SU-DHL-6 (cell line): ENCODE measurements at regions not wholly inside any gene's neighbourhood (a gene's known extent, or its start where the extent isn't known, plus 50 kb on each side); places are given as distances from the start of the nearest gene placed in this dataset.

Source experiments
- EZH2phosphoT487 ChIP-seq: fragments of 200-600 bp; sonication (generic), shearing (Covaris generic); conservative IDR thresholded peaks from 2 replicates; pipeline ENCODE4 v1.6.1; 2018; ENCODE audit warnings: mild to moderate bottlenecking, antibody characterized with exemption, low read length, moderate library complexity, mixed read lengths
- TF ChIP-seq, protein P1 (sequence below): fragments of 200-600 bp; sonication (generic); IDR thresholded peaks from one replicate; pipeline ENCODE4 v1.5.1; 2017; ENCODE audit warnings: antibody characterized with exemption, mild to moderate bottlenecking, low read length, moderate library complexity; ENCODE audit not compliant: insufficient read depth, poor library complexity, severe bottlenecking

DNA sequence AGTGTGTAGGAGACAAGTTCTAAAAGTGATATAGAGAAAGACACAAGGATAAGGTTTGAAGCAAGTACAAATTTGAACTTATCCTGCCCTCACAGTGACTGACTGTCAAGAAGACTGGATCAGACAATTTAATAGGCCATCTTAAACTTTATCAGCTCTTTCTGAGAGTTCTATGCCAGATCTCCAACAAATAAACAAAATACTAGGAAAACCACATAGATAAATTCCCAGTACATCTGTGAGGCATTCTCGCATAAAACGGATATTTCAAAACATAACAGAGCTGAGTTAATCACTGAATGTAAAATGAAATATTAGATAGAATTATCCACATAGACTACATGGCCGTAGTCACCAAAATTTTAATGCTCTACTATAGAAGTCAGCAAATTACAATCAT, 120.9 kb upstream of the LUZP2 start:
- TF ChIP-seq, protein P1, sequence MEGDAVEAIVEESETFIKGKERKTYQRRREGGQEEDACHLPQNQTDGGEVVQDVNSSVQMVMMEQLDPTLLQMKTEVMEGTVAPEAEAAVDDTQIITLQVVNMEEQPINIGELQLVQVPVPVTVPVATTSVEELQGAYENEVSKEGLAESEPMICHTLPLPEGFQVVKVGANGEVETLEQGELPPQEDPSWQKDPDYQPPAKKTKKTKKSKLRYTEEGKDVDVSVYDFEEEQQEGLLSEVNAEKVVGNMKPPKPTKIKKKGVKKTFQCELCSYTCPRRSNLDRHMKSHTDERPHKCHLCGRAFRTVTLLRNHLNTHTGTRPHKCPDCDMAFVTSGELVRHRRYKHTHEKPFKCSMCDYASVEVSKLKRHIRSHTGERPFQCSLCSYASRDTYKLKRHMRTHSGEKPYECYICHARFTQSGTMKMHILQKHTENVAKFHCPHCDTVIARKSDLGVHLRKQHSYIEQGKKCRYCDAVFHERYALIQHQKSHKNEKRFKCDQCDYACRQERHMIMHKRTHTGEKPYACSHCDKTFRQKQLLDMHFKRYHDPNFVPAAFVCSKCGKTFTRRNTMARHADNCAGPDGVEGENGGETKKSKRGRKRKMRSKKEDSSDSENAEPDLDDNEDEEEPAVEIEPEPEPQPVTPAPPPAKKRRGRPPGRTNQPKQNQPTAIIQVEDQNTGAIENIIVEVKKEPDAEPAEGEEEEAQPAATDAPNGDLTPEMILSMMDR, result no peak
- TF ChIP-seq EZH2phosphoT487, result no peak
